ENCODE measurements at regions not wholly inside any gene's neighbourhood (a gene's known extent, or its start where the extent isn't known, plus 50 kb on each side); places are given as distances from the start of the nearest gene placed in this dataset.

DNA sequence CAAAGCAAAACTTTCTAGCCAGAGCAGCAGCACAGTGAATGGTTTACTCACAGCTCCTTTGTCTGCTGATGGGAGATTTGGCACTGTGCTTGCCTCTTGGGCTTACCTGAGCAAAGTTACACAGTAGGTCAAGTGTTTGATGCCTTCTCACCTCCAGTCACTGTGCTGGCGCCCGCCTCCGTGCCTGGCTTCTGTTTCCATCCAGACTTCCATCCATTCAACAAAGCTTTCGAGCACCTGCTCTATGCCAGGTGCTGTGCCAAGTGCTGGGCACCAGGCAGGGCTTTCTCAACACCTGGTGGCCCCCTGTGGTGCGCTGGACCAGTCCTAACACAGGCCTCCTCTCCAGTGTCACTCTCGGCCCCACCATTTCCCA lies 199.2 kb upstream of the EEA1 start:
- Histone ChIP-seq H3K4me1 (peaks cover 0 to 32% of the 10 kb centered on the region in 2 donors), H3K4me3 (no peak overlapping the region), H3K27ac (peak overlapping the region; percentile 56 to 80), H3K9me3 (no peaks in the 10 kb centered on the region), H3K27me3 (no peaks in the 10 kb centered on the region), H3K36me3 (no peaks in the 10 kb centered on the region)
- DNase-seq (ENCODE audit: low spot score) = no peak
- TF ChIP-seq CTCF (IDR thresholded peaks at IDR 0.05) = no peak

GRCh38 chr12:93130366-93131054 lies 201.4 kb upstream of the EEA1 start:
- DNase-seq (ENCODE audit: low spot score) = no peak
- no peak overlapping the region for H3K27ac ChIP-seq
- H3K27me3 ChIP-seq = no peaks in the 10 kb centered on the region
- no peak for TF ChIP-seq CTCF (IDR thresholded peaks at IDR 0.05)
- no peaks in the 10 kb centered on the region for H3K9me3 ChIP-seq
- no peaks in the 10 kb centered on the region for H3K36me3 ChIP-seq
- no peak overlapping the region for H3K4me3 ChIP-seq
- H3K4me1 ChIP-seq = peaks cover 0 to 32% of the 10 kb centered on the region in 2 donors

DNA sequence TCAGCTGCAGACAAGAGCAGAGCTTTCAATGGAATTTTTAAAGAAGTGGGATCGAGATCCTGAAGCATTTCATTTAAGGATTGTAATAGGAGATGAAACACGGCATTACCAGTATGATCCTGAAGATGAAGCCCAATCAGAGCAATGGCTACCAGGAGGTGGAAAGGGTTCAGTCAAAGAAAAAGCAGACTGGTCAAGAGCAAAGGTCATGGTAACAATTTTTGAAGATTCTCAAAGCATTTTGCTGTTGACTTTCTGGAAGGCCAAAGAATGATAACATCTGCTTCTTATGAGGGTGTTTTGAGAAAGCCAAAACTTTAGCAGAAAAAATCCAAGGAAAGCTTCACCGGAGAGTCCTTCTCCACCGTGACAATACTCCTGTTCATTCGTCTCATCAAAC lies 204.3 kb upstream of the EEA1 start:
- Histone ChIP-seq H3K36me3 (no peaks in the 10 kb centered on the region), H3K9me3 (no peaks in the 10 kb centered on the region), H3K4me3 (no peak overlapping the region), H3K27ac (no peak overlapping the region), H3K4me1 (peaks cover 0 to 21% of the 10 kb centered on the region in 2 donors), H3K27me3 (no peaks in the 10 kb centered on the region)
- DNase-seq (ENCODE audit: low spot score) = no peak
- no peak for TF ChIP-seq CTCF (IDR thresholded peaks at IDR 0.05)

DNA sequence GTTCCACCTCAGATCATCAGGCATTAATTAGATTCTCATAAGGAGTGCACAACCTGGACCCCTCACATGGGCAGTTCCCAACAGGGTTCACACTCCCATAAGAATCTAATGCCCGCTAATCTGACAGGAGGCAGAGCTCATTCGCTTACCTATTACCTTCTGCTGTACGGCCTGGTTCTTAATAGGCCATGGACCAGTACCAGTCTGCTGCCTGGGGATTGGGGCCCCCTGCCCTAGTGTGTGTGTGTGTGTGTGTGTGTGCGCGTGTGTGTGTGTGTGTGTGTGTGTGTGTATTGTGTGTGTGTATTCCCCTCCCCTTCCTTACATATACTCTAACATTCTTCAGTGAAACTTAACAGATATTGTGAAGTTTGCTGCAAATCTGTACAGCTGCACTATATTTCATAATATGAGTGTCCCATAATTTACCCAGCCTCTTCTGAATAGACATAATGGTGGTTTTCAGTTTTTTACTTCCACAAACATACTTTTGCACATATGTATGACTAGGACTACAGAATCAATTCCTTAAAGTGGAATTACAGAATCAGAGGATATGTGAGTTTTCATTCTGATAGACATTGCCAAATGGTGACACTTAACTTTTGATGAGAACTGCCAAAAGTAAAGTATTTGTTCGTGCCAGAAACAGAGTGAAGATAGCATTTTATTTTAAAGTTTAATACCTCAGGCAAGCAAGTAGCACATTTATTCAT lies 205.2 kb upstream of the EEA1 start:
- H3K9me3 ChIP-seq = no peaks in the 10 kb centered on the region
- no peaks in the 10 kb centered on the region for H3K36me3 ChIP-seq
- no peaks in the 10 kb centered on the region for H3K27me3 ChIP-seq
- DNase-seq (ENCODE audit: low spot score) = no peak
- no peak overlapping the region for H3K27ac ChIP-seq
- H3K4me3 ChIP-seq = no peak overlapping the region
- H3K4me1 ChIP-seq = peaks cover 0 to 16% of the 10 kb centered on the region in 2 donors
- TF ChIP-seq CTCF (IDR thresholded peaks at IDR 0.05) = no peak

DNA sequence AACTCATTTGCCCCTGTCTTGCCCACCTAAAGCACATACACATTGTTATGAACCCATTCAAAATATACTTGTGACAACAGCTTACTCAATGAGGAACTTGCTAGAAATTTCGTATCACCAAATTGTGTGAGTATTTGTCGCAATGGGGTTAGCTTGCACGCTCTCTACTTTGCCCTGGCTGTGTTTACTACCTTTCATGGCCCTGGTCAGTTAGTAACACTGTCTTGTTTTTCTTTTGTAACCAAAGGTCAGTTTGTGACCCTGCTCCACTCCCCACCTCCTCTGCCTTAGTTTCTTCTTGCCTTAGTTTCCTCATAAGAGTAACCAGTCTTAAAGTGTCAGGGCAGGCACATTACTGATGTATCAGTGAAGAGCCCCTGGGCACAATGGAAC lies 205.8 kb upstream of the EEA1 start:
- H3K9me3 ChIP-seq = no peaks in the 10 kb centered on the region
- H3K4me1 ChIP-seq = peaks cover 0 to 16% of the 10 kb centered on the region in 2 donors
- no peaks in the 10 kb centered on the region for H3K27me3 ChIP-seq
- H3K36me3 ChIP-seq = no peaks in the 10 kb centered on the region
- TF ChIP-seq CTCF (IDR thresholded peaks at IDR 0.05) = no peak
- H3K27ac ChIP-seq = no peak overlapping the region
- no peak overlapping the region for H3K4me3 ChIP-seq
- no peak for DNase-seq (ENCODE audit: low spot score)
